Glomerular endothelial cell (primary cell): ENCODE measurements at regions not wholly inside any gene's neighbourhood (a gene's known extent, or its start where the extent isn't known, plus 50 kb on each side); places are given as distances from the start of the nearest gene placed in this dataset.

ENCODE experiments used
- DNase-seq: peaks from one replicate; pipeline ENCODE4 v3.0.0-alpha.2; 2011; ENCODE audit warnings: low read depth, low spot score; ENCODE audit errors: extremely low read depth

DNA sequence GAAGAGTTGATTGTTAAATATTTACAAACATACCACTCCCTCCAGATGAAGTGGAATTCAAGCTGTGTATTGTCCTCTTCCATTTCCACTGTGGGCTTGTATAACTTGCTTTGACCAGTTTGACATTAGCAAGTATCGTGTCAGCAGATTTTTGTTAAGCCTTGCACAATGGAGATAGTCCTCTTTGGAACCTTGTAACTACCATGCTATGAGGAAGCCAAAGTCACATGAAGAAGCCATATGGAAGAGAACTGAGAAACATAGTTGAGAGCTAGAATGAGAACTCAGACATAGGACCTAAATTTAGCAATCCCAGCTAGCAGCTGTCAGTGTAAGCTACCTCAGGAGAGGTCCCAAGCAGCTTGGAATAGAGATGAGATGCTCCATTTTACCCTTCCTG is 889.2 kb downstream of the PDCD6IP start:
- no peak for DNase-seq

- no peak for DNase-seq
These were observed 898.4 kb downstream of the PDCD6IP start for GRCh38 chr3:34696831-34697230.

DNA sequence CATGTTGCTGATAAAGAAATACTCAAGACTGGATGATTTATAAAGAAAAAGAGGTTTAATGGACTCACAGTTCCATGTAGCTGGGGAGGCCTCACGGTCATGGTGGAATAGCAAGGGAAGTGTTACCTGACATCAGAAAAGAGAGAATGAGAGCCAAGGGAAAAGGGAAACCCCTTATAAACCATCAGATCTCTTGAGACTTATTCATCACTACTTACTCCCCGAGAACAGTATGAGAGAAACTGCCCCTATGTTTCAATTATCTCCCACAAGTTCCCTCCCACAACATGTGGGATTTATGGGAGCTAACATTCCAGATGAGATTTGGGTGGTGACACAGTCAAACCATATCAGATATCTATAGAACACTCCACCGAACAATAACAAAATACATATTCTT is 904.6 kb downstream of the PDCD6IP start:
- no peak for DNase-seq

- no peak for DNase-seq
These were observed 914.3 kb upstream of the ARPP21 start for GRCh38 chr3:34724916-34725499.

DNA sequence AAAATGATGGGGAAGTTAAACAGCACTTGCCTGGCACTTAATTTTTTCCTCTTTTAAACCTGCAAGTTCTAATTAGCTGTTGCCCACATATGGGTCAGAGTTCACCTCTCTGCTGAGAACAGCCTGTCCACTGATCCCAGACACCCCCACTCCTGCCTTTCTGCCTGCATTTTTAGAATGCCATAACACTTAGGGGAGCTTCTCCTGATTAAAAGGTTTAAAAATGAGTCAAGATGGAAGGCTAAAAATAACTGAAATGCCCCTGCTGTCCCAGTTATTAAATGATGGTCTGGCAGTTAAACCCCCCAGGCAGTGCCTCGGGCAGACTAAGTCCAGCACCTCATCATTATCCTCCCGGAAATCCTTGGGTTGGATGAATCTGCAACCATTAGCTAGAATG is 913.6 kb upstream of the ARPP21 start:
- no peak for DNase-seq

- no peak for DNase-seq
These were observed 911.6 kb upstream of the ARPP21 start for GRCh38 chr3:34727700-34728099.

DNA sequence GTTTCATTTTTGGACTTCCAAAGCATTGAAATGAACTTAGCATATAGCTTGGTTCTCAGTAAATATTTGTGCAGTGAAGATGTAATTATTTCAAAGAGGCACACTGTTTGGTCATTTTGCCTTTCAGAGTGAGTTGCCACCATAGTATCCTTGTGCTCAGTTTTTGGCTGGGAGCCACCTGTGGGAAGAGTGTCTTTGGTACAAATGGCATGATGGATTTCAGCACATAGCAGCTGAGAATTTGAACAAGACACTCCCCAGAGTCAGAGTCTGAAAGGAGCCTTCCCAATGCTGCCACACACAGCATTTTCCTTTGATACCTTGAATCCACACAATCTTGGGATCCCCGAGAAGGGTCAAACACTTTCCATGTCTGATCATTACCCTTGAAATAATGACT is 897.2 kb upstream of the ARPP21 start:
- DNase-seq = no peak

- DNase-seq = no peak
These were observed 880.6 kb upstream of the ARPP21 start for GRCh38 chr3:34758630-34759261.

DNA sequence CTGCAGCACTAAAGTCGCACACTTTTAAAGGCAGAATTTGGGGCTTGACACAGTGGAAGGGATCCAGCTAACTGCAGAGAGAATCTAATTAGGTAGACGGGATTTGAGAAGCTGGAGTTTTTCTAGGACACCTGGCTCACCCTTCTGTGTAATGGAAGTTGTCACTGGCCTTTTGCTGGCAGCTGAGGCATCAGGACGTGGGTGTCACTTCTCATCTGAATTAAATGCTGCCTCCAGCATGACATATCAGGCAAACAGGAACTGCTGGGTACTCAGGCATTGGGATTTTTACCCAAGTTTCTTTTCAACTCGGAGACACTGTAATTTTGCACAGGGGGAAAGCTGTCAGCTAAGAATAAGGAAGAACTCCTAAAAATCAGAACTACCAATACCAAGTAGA is 861.9 kb upstream of the ARPP21 start:
- no peak for DNase-seq

- no peak for DNase-seq
These were observed 860.2 kb upstream of the ARPP21 start for GRCh38 chr3:34779092-34779491.

DNA sequence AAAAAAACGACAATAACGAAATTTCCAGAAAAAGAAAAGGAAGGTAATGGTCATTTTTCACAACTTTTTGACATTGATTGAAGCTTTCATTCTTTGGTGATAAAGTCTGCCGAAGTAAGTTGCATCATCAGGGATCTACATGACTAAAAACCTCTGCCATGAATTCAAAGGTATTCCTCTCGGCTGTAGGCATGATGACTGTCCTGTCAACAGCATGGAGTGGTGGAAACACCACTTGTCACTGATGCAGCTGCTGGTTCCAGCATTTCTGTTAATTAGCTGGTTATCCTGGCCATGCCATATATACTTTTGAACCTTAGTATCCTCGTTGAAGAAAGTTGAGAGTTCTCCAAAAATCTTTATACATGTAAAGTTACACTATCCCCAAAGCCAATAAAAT is 859.0 kb upstream of the ARPP21 start:
- no peak for DNase-seq

GRCh38 chr3:34780973-34781372 is 858.4 kb upstream of the ARPP21 start:
- no peak for DNase-seq

- no peak for DNase-seq
These were observed 856.5 kb upstream of the ARPP21 start for GRCh38 chr3:34782871-34783270.

- DNase-seq = no peak
These were observed 855.4 kb upstream of the ARPP21 start for GRCh38 chr3:34783876-34784275.

- DNase-seq = no peak
These were observed 846.3 kb upstream of the ARPP21 start for GRCh38 chr3:34793057-34793456.

DNA sequence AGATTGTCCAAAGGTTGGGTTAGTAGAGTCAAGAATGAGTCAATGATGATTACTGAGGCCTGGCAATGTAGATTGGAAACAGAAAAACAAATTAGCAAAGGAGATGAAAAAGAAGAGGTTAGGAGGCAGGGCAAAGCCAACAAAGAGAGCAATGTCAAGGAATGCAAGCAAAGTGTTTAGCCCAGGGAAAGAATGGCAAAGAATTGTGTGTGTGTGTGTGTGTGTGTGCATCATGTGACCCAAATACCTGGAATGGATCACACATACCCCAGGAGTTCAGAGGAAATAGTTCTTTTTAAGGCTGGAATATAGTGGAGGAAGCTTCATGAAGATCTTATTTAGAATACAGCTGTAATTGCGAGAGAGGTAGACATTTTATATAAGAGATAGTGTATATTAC is 831.7 kb upstream of the ARPP21 start:
- DNase-seq = no peak

GRCh38 chr3:34808287-34808686 is 831.0 kb upstream of the ARPP21 start:
- DNase-seq = no peak

DNA sequence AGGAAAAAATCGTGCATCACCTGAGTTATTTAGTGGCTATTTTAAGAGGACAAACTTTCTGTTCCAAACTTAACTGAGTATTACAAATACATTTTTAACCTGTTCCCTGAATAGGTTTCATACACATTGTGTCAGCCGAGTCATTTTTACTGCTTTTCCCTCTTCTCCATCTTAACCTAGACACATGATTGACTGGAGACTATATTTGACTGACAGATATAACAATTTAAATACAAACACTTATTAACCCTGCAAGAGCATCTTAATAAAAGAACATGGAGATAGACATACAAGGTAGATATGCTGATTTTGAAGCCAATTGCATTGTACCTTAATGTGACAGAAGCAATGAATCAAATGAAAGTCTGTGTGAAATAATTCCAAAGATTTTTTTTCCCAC is 810.5 kb upstream of the ARPP21 start:
- DNase-seq = no peak

DNA sequence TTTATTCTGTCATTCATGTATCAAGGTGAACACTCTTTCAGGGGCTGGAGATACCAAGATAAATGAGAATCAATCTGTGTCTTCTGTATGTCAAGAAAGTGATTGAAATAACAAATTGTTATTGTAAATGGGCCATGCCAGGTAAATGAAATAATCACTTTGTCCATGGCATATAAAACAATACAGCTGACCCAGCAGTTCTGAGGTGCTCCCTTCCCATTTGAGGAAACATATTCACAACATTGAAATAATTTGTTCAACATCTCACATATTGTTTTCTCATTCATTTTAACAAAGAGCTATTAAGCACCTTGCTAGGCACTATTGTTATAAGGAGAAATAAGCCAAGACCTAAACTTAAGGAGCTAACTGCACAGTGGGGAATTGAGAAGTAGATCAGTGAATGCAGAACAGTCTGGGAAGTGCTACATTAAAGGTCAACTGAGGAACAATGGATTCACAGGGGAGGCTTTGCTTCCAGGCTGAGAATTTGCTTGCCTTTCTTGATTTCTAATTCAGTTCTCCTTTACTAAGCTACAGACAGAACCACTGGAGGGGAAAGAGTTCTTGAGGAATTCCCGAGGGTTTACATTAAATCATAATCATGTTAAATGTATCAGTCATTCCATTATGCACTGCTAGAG is 806.3 kb upstream of the ARPP21 start:
- no peak for DNase-seq

- DNase-seq = no peak
These were observed 801.2 kb upstream of the ARPP21 start for GRCh38 chr3:34837848-34838741.

DNA sequence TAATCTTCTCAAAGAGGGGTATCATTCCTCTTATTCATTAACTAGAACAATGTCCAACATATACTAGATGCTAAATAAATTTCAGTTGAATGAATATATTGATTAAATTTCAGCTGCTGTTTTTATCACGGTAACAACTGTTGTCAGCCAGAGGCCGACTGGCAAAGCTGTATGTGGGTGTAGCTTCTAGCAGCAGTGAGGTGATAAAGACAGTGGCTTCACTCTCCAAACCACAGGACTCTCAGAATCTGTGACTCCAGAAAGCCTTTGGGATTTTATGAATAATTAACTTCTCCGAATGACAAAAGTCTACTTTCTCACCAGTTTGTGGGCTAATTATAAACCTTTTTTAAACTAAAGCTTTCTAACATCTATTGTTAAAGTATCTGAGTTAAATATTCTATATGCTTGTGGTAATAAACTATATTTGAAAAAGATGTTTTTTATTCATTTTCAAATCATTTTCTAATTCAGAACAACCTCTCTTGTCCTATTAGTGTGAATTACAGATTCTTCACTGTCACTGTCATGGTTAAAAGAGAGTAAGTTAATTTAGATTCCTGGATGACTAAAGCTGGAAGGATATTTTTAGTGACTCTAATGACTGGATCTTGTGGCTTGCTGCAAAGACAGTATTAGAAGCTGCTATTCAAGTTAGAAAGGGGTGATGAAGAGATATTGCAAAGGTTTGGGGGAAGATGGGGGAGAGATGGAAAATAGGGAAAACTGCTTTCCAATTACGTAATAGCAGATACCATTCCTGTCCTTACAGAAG is 796.4 kb upstream of the ARPP21 start:
- no peak for DNase-seq
